Gastroesophageal sphincter (tissue), 3 donors: ENCODE measurements at regions not wholly inside any gene's neighbourhood (a gene's known extent, or its start where the extent isn't known, plus 50 kb on each side); places are given as distances from the start of the nearest gene placed in this dataset.

Source experiments
- EP300 ChIP-seq: sonication (generic); formaldehyde crosslinking; IDR thresholded peaks from one replicate; pipeline ENCODE4 v1.6.1; 2017; ENCODE audit warnings: antibody characterized with exemption, mild to moderate bottlenecking
- POLR2AphosphoS5 ChIP-seq: sonication (generic); formaldehyde crosslinking; IDR thresholded peaks from one replicate; pipeline ENCODE4 v1.6.1; 2017; ENCODE audit warnings: antibody characterized with exemption
- TF ChIP-seq, protein P1 (sequence below), 4 experiments: fragments of 200-600 bp in 2 of 4; fragments of 450-650 bp in 2 of 4; sonication (generic) in 1 of 4; IDR thresholded peaks; one replicate each; pipeline ENCODE4 v1.5.1; 2017 to 2019; ENCODE audit warnings: antibody characterized with exemption in 4 of 4, mild to moderate bottlenecking in 2 of 4, moderate library complexity in 2 of 4

DNA sequence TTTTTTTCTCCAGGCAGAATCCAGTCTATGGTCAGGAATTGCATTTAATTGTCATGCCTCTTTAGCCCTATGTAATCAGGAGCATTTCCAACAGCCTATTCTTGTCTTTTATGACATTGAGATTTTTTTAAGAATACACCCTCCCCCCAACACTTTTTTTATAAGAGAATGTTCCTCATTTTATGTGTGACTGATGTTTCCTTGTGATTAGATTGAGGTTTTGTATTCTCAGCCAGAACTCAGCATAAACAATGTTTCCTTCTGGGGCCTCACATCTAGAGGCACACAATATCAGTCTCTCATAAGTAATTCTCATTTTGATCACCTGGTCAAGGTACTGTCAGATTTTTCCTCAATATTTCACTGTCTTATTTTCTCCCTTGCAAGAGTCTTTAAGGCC lies 193.4 kb upstream of the PDE1C start:
- TF ChIP-seq POLR2AphosphoS5 (no peak), EP300 (no peak)
- TF ChIP-seq, protein P1, sequence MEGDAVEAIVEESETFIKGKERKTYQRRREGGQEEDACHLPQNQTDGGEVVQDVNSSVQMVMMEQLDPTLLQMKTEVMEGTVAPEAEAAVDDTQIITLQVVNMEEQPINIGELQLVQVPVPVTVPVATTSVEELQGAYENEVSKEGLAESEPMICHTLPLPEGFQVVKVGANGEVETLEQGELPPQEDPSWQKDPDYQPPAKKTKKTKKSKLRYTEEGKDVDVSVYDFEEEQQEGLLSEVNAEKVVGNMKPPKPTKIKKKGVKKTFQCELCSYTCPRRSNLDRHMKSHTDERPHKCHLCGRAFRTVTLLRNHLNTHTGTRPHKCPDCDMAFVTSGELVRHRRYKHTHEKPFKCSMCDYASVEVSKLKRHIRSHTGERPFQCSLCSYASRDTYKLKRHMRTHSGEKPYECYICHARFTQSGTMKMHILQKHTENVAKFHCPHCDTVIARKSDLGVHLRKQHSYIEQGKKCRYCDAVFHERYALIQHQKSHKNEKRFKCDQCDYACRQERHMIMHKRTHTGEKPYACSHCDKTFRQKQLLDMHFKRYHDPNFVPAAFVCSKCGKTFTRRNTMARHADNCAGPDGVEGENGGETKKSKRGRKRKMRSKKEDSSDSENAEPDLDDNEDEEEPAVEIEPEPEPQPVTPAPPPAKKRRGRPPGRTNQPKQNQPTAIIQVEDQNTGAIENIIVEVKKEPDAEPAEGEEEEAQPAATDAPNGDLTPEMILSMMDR (IDR thresholded peaks at IDR 0.05): no peak
